Psoas muscle (tissue), 7 donors: ENCODE measurements at regions not wholly inside any gene's neighbourhood (a gene's known extent, or its start where the extent isn't known, plus 50 kb on each side); places are given as distances from the start of the nearest gene placed in this dataset.

Experiments
- ATAC-seq, 4 donors: fragments of 200-7000 bp; cut with Tn5 transposase; one replicate each; pipeline ENCODE4 v1.9.1; 2020; ENCODE audit warnings: moderate library complexity in 3 of 4, mild to moderate bottlenecking in 2 of 4
- DNase-seq, 2 donors: peaks; one replicate each; pipeline ENCODE4 v3.0.0-alpha.2; 2020
- H3K27ac ChIP-seq: fragments of 200-600 bp; one replicate; pipeline ENCODE4 v1.8.0; 2022
- H3K27me3 ChIP-seq, 3 donors: fragments of 200-600 bp in 1 of 3; one replicate each; pipeline versions ENCODE4 v1.6.1 to v1.8.0; 2013 to 2022; ENCODE audit warnings: low read length in 2 of 3, mild to moderate bottlenecking in 2 of 3, moderate library complexity in 1 of 3; ENCODE audit not compliant: insufficient read depth in 3 of 3
- H3K36me3 ChIP-seq, 2 donors: fragments of 200-600 bp in 1 of 2; one replicate each; pipeline versions ENCODE4 v1.6.1 to v1.8.0; 2013 to 2022; ENCODE audit warnings: low read depth in 1 of 2, mild to moderate bottlenecking in 1 of 2, moderate library complexity in 1 of 2; ENCODE audit not compliant: insufficient read depth in 1 of 2
- H3K4me1 ChIP-seq: fragments of 200-600 bp; one replicate; pipeline ENCODE4 v1.8.0; 2022
- H3K4me3 ChIP-seq: fragments of 200-600 bp; one replicate; pipeline ENCODE4 v1.8.0; 2022; ENCODE audit warnings: mild to moderate bottlenecking
- H3K9me3 ChIP-seq: fragments of 200-600 bp; one replicate; pipeline ENCODE4 v1.8.0; 2022
- WGBS, 3 donors: extraction: QIAGEN DNeasy Blood & Tissue Kit; methylation state at CpG; one replicate each; pipeline versions ENCODE4 v1.1.6 to v1.1.7; 2013; 5-methylcytosine and 5-hydroxymethylcytosine counted together
- intact Hi-C, 2 donors: fragments of 100-400 bp; cut with DNase I; formaldehyde crosslinking; loops; one replicate each; pipeline versions ENCODE4 v1.11.0 to v1.14.2; 2022
- TF ChIP-seq, protein P1 (sequence below): fragments of 200-600 bp; IDR thresholded peaks from one replicate; pipeline ENCODE4 v1.8.0; 2022; ENCODE audit warnings: antibody characterized with exemption
- donor health status: healthy with polysubstance abuse.
- donor health status: DM: no; HTN: no; CAD: no; lungs with moderate emphysema.
- donor health status: Bipolar disorder and iron deficiency.
- donor health status: healthy.
- donor health status: DM: yes; HTN: yes; CAD: no.
- donor health status: DM: no; HTN: no; CAD: no.
- donor health status: DM: yes; HTN: yes; CAD: no.

DNA sequence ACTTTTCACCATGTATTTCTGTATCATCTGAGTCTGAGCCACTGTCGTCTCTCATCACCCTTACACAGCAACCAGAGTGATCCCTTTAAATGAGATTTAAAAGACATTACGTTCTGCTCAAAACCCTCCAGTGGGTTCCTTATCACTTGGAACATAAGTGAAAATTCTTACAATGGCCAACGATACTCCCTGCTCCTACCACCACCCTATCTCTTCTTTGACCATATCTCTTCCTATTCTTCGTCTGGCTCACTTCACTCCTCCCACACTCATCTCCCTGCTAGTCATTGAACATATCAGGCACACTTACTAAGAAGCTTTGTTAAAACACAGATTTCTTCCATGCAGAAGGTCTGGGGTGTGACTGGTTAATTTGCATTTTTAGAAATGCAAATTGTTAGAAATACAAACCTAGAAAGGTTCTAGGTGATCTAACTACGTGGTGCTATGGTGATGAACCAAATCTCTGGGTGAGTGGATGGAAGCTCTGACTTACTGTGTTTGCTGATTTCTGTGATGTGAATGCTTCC, 166.6 kb upstream of the CD180 start:
- Histone ChIP-seq H3K27ac (no peak overlapping the region), H3K36me3 (no peaks in the 10 kb centered on the region), H3K4me1 (no peaks in the 10 kb centered on the region), H3K9me3 (no peaks in the 10 kb centered on the region), H3K27me3 (peaks cover 0 to 6% (median 0%) of the 10 kb centered on the region in 3 donors), H3K4me3 (no peak overlapping the region)
- TF ChIP-seq, protein P1, sequence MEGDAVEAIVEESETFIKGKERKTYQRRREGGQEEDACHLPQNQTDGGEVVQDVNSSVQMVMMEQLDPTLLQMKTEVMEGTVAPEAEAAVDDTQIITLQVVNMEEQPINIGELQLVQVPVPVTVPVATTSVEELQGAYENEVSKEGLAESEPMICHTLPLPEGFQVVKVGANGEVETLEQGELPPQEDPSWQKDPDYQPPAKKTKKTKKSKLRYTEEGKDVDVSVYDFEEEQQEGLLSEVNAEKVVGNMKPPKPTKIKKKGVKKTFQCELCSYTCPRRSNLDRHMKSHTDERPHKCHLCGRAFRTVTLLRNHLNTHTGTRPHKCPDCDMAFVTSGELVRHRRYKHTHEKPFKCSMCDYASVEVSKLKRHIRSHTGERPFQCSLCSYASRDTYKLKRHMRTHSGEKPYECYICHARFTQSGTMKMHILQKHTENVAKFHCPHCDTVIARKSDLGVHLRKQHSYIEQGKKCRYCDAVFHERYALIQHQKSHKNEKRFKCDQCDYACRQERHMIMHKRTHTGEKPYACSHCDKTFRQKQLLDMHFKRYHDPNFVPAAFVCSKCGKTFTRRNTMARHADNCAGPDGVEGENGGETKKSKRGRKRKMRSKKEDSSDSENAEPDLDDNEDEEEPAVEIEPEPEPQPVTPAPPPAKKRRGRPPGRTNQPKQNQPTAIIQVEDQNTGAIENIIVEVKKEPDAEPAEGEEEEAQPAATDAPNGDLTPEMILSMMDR: no peak
- no peak for ATAC-seq
- DNase-seq: no peak
- WGBS, 3 donors: 92 to 98% (median 95%) methylated on average over 5 of the region's 5 CpGs
- intact Hi-C loops: no loop called here

DNA sequence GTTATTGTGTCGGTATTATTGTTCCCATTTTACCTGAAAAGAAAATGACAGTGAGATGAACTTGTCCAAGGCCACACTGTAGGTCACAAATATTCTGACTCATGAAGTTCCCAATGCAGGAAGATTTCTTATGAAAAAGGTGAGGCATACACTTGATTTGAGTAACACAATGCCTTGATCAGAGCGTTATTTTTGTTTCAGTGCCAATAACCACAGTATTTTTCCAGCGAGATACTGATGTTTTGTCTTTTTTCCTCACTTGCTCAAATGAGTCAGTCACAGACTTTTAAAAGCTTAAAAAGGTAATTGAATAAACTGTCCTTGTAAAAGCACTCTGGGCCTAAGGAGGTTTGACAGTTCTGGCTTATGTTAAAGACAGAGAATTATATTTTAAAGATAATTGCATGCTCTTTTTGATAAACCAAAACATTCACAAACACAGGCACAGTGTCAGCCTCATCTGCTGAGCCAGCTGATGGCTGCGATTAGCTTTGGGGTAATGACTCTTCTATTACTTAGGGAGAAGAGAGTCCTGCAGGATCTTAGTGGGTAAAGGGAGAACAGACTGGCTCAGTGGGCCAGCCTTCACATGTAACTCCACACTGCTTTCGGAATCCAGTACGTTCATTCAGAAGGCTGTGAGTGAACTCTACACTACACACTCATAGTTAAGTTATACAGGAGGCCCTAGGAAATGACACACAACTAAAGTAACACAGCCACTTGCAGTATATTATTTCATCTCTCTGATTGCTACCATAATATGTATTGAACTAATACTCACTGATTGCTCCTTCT, 165.5 kb upstream of the CD180 start:
- intact Hi-C loops: no loop called here
- H3K27ac ChIP-seq: no peak overlapping the region
- H3K36me3 ChIP-seq: no peaks in the 10 kb centered on the region
- no peaks in the 10 kb centered on the region for H3K4me1 ChIP-seq
- ATAC-seq (no peak), DNase-seq (no peak)
- TF ChIP-seq, protein P1: no peak
- no peak overlapping the region for H3K4me3 ChIP-seq
- WGBS, 3 donors: 81 to 89% (median 85%) methylated on average over 6 of the region's 6 CpGs
- H3K27me3 ChIP-seq: peaks cover 0 to 7% (median 0%) of the 10 kb centered on the region in 3 donors
- H3K9me3 ChIP-seq: no peaks in the 10 kb centered on the region

DNA sequence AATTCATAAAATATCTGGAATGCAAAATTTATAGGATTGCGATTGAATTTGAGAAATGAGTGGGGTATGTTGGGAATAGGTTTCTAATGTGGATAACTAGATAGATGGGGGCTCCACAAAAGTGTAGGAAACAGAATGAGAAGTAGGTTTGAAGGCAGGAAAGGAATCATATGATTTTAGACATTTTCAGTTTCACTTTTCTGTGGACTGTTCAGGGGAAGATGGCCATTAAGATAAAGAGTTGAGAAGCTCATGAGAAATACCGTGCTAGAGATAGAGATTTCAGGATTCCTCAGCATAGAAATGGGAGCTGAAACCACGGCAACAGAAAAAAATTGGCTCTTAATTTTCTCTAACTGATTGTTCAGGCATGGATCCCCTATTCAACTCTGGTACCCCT, 163.4 kb upstream of the CD180 start:
- intact Hi-C loops: no loop called here
- ATAC-seq (no peak), DNase-seq (no peak)
- TF ChIP-seq, protein P1: no peak
- no peak overlapping the region for H3K4me3 ChIP-seq
- no peaks in the 10 kb centered on the region for H3K9me3 ChIP-seq
- no peak overlapping the region for H3K27ac ChIP-seq
- no peaks in the 10 kb centered on the region for H3K4me1 ChIP-seq
- no peaks in the 10 kb centered on the region for H3K36me3 ChIP-seq
- WGBS, 3 donors: 83 to 89% (median 87%) methylated on average over 3 of the region's 3 CpGs
- peaks cover 0 to 7% (median 0%) of the 10 kb centered on the region in 3 donors for H3K27me3 ChIP-seq

DNA sequence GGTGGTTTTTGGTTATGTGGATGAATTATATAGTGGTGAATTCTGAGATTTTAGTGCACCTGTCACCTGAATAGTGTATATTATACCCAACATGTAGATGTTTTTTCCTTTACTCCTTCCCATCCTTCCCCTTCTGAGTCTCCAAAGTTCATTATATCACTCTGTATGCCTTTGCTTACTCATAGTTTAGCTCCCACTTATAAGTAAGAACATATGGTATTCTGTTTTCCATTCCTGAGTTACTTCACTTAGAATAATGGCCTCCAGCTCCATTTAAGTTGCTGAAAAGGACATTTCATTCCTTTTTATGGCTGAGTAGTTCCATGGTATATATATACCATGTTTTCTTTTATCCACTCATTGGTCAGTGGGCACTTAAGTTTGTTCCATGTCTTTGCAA, 161.6 kb upstream of the CD180 start:
- H3K4me3 ChIP-seq: no peak overlapping the region
- no peaks in the 10 kb centered on the region for H3K9me3 ChIP-seq
- H3K27me3 ChIP-seq: peaks cover 0 to 3% (median 0%) of the 10 kb centered on the region in 3 donors
- intact Hi-C loops: no loop called here
- TF ChIP-seq, protein P1: no peak
- H3K4me1 ChIP-seq: no peaks in the 10 kb centered on the region
- no peak for ATAC-seq
- H3K27ac ChIP-seq: no peak overlapping the region
- no peak for DNase-seq
- no peaks in the 10 kb centered on the region for H3K36me3 ChIP-seq
